A673 (cell line): ENCODE measurements at regions not wholly inside any gene's neighbourhood (a gene's known extent, or its start where the extent isn't known, plus 50 kb on each side); places are given as distances from the start of the nearest gene placed in this dataset.

Experiments
- EZH2 ChIP-seq: fragments of 200-600 bp; sonication (generic); IDR thresholded peaks from 2 replicates; pipeline ENCODE4 v1.6.1; 2017; ENCODE audit warnings: borderline replicate concordance, low read depth, mild to moderate bottlenecking, mixed read lengths, antibody characterized with exemption, low read length; ENCODE audit not compliant: poor library complexity, severe bottlenecking
- TF ChIP-seq, protein P1 (sequence below): fragments of 300-800, 200-600 bp; sonication (generic); conservative IDR thresholded peaks from 2 replicates; pipeline ENCODE4 v1.5.1; 2017; ENCODE audit warnings: low read depth, mild to moderate bottlenecking, antibody characterized with exemption, low read length, moderate library complexity, mixed read lengths

DNA sequence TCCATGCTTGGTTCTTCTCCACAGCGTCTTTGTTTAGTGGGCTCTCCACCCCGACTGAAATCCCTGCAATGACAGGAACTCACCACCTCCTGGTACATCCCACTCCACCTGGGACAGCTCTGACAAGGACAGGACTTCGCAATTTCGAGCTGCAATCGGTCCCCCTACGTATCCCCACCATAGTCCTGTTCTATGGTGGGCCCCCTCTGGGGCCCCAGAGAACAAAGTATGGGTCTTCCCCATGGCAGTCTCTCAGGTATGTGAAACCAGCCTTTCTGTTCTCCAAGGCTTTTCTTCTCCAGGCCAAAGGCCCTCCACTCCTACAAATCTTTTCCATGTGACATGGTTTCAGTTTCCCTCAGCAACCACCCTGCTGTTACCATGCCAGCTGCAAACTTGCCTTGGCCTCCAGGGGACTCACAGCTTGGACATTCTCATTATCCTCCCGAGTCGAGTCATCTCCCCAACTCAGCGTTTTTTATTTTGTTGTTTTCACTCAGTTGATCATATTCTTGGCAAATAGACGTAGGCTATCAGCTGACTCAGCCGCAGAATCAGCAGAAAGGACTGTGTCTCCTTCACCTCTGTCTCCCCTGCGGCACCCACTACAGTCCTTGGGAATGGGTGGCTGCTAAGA is 233.3 kb downstream of the OPA1 start:
- TF ChIP-seq, protein P1, sequence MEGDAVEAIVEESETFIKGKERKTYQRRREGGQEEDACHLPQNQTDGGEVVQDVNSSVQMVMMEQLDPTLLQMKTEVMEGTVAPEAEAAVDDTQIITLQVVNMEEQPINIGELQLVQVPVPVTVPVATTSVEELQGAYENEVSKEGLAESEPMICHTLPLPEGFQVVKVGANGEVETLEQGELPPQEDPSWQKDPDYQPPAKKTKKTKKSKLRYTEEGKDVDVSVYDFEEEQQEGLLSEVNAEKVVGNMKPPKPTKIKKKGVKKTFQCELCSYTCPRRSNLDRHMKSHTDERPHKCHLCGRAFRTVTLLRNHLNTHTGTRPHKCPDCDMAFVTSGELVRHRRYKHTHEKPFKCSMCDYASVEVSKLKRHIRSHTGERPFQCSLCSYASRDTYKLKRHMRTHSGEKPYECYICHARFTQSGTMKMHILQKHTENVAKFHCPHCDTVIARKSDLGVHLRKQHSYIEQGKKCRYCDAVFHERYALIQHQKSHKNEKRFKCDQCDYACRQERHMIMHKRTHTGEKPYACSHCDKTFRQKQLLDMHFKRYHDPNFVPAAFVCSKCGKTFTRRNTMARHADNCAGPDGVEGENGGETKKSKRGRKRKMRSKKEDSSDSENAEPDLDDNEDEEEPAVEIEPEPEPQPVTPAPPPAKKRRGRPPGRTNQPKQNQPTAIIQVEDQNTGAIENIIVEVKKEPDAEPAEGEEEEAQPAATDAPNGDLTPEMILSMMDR: no peak
- TF ChIP-seq EZH2: no peak
